ENCODE measurements at regions not wholly inside any gene's neighbourhood (a gene's known extent, or its start where the extent isn't known, plus 50 kb on each side); places are given as distances from the start of the nearest gene placed in this dataset.

DNA sequence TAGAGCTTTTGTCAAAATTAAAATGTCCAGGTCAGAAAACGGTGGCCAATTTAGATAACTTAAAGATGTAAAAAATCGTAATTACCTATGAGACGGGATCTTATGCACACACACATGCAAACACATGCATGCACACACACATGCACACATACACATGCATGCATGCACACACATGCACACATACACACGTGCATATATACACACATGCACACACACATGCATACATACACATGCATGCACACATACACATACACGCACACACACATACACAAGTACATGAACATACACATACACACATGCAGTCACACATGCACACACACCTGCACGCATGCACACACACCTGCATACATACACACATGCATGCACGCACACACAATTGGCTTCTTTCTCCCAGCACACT, 362.0 kb downstream of the IRX1 start:
- DNase-seq (ENCODE audit: low spot score): no peak

- DNase-seq (ENCODE audit: low spot score): no peak
These were observed 362.8 kb downstream of the IRX1 start for GRCh38 chr5:3958389-3958788.

DNA sequence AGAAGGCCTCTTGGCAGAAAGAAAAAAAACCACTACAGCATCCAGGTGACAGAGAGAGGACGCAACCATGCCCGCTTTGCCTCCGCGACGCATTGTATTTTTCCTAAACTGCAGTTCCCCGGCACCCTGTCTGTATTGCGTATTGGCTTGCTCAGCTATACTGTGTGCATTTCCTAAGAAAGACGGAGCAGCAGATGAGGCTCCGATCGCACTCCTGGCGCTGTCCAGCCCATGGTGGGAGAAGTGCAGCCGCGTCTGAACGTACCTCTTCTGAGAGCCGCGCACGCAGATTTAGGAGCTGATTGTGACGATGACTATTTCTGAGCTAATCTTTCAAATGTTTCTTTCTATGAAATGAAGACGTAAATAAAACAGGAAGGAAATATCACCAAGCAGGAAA, 366.5 kb downstream of the IRX1 start:
- DNase-seq (ENCODE audit: low spot score): no peak

DNA sequence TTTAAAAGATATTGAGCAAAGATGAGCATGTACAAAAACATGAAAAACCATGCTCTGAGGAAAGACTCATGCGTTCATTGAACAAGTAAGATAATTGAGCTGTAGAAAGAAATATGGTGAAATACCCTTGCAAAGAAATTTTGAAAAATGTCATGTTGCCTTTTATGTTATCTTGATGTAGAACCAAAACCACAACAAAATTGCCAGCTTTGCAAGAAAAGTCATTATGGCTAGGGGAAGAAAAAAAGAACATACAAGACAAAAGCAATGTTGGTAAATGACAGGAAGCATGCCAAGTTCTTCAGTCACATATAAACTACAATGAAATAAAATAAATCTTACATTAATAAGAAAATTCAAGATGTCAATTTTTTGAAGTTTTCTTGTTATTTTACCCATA, 368.0 kb downstream of the IRX1 start:
- no peak for DNase-seq (ENCODE audit: low spot score)

DNA sequence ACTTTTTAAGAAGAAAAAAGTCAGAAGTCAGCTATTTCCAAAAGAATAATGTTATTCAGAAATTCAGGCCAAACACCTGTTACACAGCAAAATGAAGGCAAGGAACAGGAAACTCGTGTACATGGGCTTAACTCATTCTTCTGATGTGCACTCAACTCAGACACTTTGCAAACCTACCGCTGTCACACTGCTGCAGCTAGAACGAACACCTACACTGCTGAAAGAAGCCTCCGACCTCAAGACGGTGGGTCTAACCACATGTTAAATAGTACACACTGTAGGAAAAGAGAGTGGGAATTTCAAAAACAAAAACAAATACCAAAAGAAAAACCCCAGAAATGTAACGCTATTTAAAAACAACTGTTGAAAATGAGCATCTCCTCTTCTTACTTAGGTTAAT, 384.5 kb downstream of the IRX1 start:
- DNase-seq (ENCODE audit: low spot score): no peak

DNA sequence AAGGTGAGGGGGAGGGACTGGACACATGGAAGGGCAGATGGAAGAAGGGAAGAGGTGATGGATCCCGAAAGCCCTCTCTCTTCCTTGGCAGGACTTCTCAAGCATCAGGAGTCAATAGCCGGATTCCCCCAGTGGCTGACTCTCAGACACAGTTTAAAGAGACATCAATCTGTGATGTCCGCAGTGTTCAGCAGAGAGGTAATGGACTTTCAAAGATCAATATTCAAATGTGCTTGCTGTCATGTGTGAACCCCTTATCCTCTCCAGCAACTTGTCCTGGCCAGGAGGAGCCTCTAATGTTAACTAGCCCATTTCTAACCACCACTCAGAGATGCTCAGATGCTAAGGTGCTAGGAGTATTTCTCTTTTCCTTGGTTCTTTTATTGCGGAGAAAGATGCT, 392.2 kb downstream of the IRX1 start:
- DNase-seq (ENCODE audit: low spot score): no peak

- DNase-seq (ENCODE audit: low spot score): no peak
These were observed 398.3 kb downstream of the IRX1 start for GRCh38 chr5:3993856-3994473.

- DNase-seq (ENCODE audit: low spot score): no peak
These were observed 399.0 kb downstream of the IRX1 start for GRCh38 chr5:3994628-3995027.

- DNase-seq (ENCODE audit: low spot score): no peak
These were observed 400.5 kb downstream of the IRX1 start for GRCh38 chr5:3995954-3996619.

- DNase-seq (ENCODE audit: low spot score): no peak
These were observed 401.2 kb downstream of the IRX1 start for GRCh38 chr5:3996707-3997336.

DNA sequence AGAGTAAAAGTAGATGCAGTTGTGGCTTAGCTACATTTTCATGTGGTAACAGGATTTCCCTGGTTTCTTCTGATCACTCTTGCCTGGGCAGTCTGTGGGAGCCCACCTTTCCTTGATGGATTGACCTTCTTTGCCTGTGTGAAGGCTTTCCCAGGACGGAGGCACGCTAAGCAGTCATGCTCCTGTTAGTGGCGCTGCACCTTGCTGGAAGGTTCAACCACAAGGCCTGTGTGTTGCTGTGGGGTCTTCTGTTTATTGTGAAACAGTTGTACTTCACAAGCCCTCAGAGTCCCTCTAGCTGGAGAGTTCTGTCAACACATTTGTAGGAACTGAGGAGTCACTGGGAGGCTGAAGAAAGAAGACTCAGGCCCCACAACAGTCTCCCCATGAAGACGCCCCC, 402.0 kb downstream of the IRX1 start:
- DNase-seq (ENCODE audit: low spot score): no peak

GRCh38 chr5:3999929-4000328, 404.3 kb downstream of the IRX1 start:
- no peak for DNase-seq (ENCODE audit: low spot score)

DNA sequence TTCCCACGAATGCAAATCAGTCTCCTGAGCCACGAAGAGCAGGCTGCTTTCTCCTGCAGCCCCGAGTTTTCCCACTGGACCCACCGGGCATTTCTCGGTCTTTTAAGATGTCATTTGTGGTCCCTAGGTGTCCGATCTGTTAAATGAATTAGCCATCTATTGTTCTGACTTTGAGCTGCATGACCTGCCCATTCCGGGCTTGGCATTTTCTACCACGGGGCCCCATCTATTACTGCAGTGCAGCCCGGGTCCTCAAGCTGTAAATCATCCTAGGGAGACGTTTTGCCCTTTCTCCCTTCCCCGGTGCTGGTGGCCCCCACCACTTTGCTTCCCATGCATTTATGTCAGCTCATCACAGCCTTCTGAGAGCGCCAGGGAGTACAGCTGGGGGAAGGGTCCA, 405.4 kb downstream of the IRX1 start:
- DNase-seq (ENCODE audit: low spot score): no peak

DNA sequence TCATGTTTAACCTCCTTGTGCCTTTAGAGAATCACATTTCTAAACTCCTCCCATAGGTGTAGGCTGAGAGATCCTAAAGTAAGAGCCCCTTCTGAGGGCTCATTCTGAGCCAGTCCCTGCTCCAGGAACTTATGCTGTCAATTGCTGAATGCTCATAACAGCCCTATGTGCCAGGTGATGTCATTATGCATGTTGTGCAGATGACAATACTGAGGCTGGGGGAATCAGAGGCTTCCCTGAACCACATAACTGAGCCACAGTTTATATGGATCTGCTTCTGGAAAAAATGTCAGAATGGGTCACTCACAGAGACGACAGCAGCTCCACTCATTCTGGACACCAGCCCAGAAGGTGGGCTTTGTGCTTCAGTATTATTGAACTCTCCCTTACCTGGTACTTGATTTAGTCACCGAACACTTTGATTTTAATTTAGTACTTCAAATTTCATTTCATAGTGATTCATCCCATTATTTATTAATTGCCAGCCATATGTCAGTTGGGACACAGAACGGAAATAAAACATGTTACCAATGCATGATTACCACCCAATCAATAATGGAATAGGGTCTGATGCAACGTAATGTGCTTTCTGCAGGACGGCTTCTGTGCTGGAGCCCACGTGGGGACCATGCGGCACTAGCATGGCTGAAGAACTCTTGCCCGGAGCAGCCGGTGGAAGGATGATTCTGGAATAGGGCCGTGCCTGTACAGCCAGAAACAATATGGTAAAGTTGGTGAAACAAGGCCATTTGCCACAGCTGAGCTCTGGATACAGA, 406.3 kb downstream of the IRX1 start:
- no peak for DNase-seq (ENCODE audit: low spot score)

DNA sequence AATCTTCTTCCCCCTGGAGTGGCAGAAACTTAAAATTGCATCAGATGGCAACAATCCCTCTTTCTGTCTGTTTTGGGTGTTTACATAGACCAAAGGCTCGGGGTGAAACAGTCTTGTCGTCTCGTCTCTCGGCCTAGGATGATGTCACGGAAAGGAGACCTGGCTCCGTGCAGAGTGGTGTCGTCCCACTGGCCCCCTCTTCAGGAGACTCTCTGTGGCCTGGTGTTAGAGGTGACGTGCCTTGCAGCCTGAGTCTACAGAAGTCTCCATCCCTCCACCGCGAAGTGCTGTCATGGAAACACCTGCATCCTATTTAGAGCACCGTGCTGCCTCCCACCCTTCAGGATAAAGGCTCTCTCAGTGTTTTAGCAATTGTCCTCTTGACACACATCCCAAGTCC, 409.7 kb downstream of the IRX1 start:
- no peak for DNase-seq (ENCODE audit: low spot score)

- DNase-seq (ENCODE audit: low spot score): no peak
These were observed 411.4 kb downstream of the IRX1 start for GRCh38 chr5:4007001-4007400.

GRCh38 chr5:4011943-4012342, 416.3 kb downstream of the IRX1 start:
- no peak for DNase-seq (ENCODE audit: low spot score)

- DNase-seq (ENCODE audit: low spot score): no peak
These were observed 417.7 kb downstream of the IRX1 start for GRCh38 chr5:4013106-4013898.

DNA sequence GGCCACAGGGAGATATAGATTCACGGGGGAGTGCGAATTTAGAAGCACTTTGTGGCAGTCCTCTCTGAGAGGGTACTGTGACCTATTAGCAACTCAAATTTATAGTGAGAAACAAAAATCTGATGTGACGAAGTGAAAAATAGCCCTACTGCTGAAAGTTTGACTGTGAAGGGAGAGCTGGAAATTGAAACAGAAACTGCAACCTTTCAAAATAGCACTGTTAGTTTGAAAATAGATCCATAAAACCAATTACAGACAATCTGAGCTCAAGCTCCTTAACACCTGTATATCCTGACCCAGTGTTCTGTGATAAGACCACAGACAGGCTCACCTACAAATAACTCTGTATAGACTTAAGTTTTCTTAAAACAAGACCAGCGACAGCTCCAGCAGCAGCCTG, 420.1 kb downstream of the IRX1 start:
- DNase-seq (ENCODE audit: low spot score): no peak

DNA sequence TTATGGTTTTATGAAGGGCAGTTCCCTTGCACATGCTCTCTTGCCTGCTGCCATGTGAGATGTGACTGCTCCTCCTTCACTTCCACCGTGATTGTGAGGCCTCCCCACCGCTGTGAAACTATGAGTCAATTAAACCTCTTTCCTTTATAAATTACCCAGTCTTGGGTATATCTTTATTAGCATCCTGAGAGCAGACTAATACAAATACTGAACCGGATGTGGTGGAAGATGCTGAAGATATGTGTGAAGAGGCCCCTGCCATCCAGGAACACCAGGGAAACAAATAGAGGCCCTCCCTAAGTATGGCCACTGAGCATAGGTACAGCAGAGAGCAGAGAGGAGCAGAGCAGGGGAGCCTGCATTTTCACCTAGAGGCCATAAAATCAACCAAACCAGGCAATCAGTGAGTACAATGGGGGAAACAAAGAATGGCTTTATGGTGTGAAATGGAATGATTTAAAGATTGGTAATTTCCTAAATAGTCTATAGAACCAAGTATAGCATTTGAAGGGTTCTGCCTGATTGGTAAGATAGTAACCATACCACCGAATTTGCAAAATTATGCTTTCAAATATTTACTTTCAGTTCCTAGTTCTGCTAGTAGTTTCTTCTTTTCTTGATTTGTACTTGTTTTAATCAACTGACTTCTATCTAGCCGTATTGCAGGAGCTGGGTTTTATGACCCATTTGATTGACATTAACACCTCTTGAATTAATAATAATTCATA, 421.6 kb downstream of the IRX1 start:
- no peak for DNase-seq (ENCODE audit: low spot score)

- no peak for DNase-seq (ENCODE audit: low spot score)
These were observed 422.4 kb downstream of the IRX1 start for GRCh38 chr5:4018007-4018406.
